ENCODE measurements at regions not wholly inside any gene's neighbourhood (a gene's known extent, or its start where the extent isn't known, plus 50 kb on each side); places are given as distances from the start of the nearest gene placed in this dataset.
"Not testable (repeated sequence)": the region's sequence is repeated elsewhere in the genome, so short reads cannot be mapped to it uniquely, and the experiment has no call there.

GRCh38 chr1:208488432-208488831 is 244.2 kb upstream of the PLXNA2 start:
- not testable (repeated sequence) for TF ChIP-seq CTCF (IDR thresholded peaks at IDR 0.05; ENCODE audit: low read length); EZH2 (optimal IDR thresholded peaks at IDR 0.05; ENCODE audit: low read depth, low read length)

Data from MM.1S (cell line).